GM23338 (cell line): ENCODE measurements at regions not wholly inside any gene's neighbourhood (a gene's known extent, or its start where the extent isn't known, plus 50 kb on each side); places are given as distances from the start of the nearest gene placed in this dataset.

Experiments used
- ATAC-seq: fragments of 200-7000 bp; cut with Tn5 transposase; 3 replicates; pipeline ENCODE4 v1.9.1; 2020
- DNase-seq: peaks from one replicate; pipeline ENCODE4 v3.0.0-alpha.2; 2015; ENCODE audit warnings: low spot score
- H2AFZ ChIP-seq: fragments of 200-600 bp; sonication (generic); 2 replicates; pipeline ENCODE4 v1.8.0; 2016; ENCODE audit warnings: antibody characterized with exemption, mild to moderate bottlenecking, moderate library complexity
- H3F3A ChIP-seq: fragments of 200-600 bp; sonication (generic); replicated peaks from 2 replicates; pipeline ENCODE4 v1.8.0; 2017; ENCODE audit warnings: antibody characterized with exemption, mixed run types, low read depth
- H3K27ac ChIP-seq: fragments of 200-600 bp; sonication (generic); 2 replicates; pipeline ENCODE4 v1.6.1; 2016; ENCODE audit warnings: low read depth
- H3K27me3 ChIP-seq: fragments of 200-600 bp; sonication (generic); 2 replicates; pipeline ENCODE4 v1.8.0; 2016; ENCODE audit warnings: mild to moderate bottlenecking, mixed run types, moderate library complexity; ENCODE audit not compliant: insufficient read depth
- H3K36me3 ChIP-seq: fragments of 200-600 bp; sonication (generic); 2 replicates; pipeline ENCODE4 v1.8.0; 2016; ENCODE audit warnings: mild to moderate bottlenecking; ENCODE audit not compliant: insufficient read depth
- H3K4me1 ChIP-seq: fragments of 200-600 bp; sonication (generic); 2 replicates; pipeline ENCODE4 v1.8.0; 2016; ENCODE audit warnings: mild to moderate bottlenecking, moderate library complexity; ENCODE audit not compliant: insufficient read depth
- H3K4me2 ChIP-seq: fragments of 200-600 bp; sonication (generic); 2 replicates; pipeline ENCODE4 v1.7.1; 2017; ENCODE audit warnings: mixed run types
- H3K4me3 ChIP-seq: fragments of 200-600 bp; sonication (generic); 2 replicates; pipeline ENCODE4 v1.6.1; 2016; ENCODE audit warnings: mixed run types
- H3K79me2 ChIP-seq: fragments of 200-600 bp; sonication (generic); replicated peaks from 2 replicates; pipeline ENCODE4 v1.8.0; 2017; ENCODE audit warnings: mild to moderate bottlenecking; ENCODE audit not compliant: insufficient read depth
- H3K9me2 ChIP-seq: fragments of 200-600 bp; sonication (generic); 2 replicates; pipeline ENCODE4 v1.8.0; 2017; ENCODE audit not compliant: insufficient read depth
- H4K20me1 ChIP-seq: fragments of 200-600 bp; sonication (generic); replicated peaks from 2 replicates; pipeline ENCODE4 v1.8.0; 2017; ENCODE audit warnings: mild to moderate bottlenecking; ENCODE audit not compliant: insufficient read depth
- H3K27ac Mint-ChIP-seq: 2 replicates; pipeline ENCODE4 v1.8.0; 2020; ENCODE audit warnings: inconsistent platforms, mild to moderate bottlenecking, moderate library complexity, mixed read lengths
- H3K27me3 Mint-ChIP-seq: 3 replicates; pipeline ENCODE4 v1.8.0; 2022; ENCODE audit warnings: low read depth, mild to moderate bottlenecking, moderate library complexity, mixed read lengths, inconsistent platforms; ENCODE audit not compliant: insufficient read depth, poor library complexity
- H3K36me3 Mint-ChIP-seq: 3 replicates; pipeline ENCODE4 v1.8.0; 2021; ENCODE audit warnings: low read depth, mild to moderate bottlenecking, inconsistent platforms, moderate library complexity, mixed read lengths
- H3K4me1 Mint-ChIP-seq: 3 replicates; pipeline ENCODE4 v1.8.0; 2020; ENCODE audit warnings: mild to moderate bottlenecking, inconsistent platforms, mixed read lengths
- H3K4me3 Mint-ChIP-seq: 3 replicates; pipeline ENCODE4 v1.8.0; 2021; ENCODE audit warnings: moderate library complexity, mild to moderate bottlenecking, inconsistent platforms, mixed read lengths
- H3K9me3 Mint-ChIP-seq: 3 replicates; pipeline ENCODE4 v1.8.0; 2020; ENCODE audit warnings: moderate library complexity, mild to moderate bottlenecking, inconsistent platforms, mixed read lengths
- CREB1 ChIP-seq: fragments of 250-450 bp; sonication (Bioruptor Pico); IDR thresholded peaks from 2 replicates; pipeline ENCODE4 v1.5.0; 2020; ENCODE audit warnings: low read depth, mild to moderate bottlenecking, moderate library complexity
- EZH2 ChIP-seq: fragments of 200-600 bp; sonication (generic); IDR thresholded peaks from one replicate; pipeline ENCODE4 v1.8.0; 2017; ENCODE audit warnings: antibody characterized with exemption, mild to moderate bottlenecking, low read depth; ENCODE audit not compliant: unreplicated experiment
- EZH2phosphoT487 ChIP-seq: fragments of 200-600 bp; sonication (generic); IDR thresholded peaks from one replicate; pipeline ENCODE4 v1.8.1; 2018; ENCODE audit warnings: antibody characterized with exemption; ENCODE audit not compliant: unreplicated experiment
- JUNB ChIP-seq: IDR thresholded peaks from one replicate; pipeline ENCODE4 v1.6.1; 2016; ENCODE audit warnings: antibody characterized with exemption; ENCODE audit not compliant: unreplicated experiment
- NANOG ChIP-seq: IDR thresholded peaks from 2 replicates; pipeline ENCODE4 v1.6.1; 2016; ENCODE audit warnings: antibody characterized with exemption, borderline replicate concordance
- POLR2AphosphoS5 ChIP-seq: IDR thresholded peaks from 2 replicates; pipeline ENCODE4 v1.6.1; 2016; ENCODE audit warnings: antibody characterized with exemption, low read depth
- STAT1 ChIP-seq: IDR thresholded peaks from one replicate; pipeline ENCODE4 v1.6.1; 2016; ENCODE audit warnings: antibody characterized with exemption; ENCODE audit not compliant: unreplicated experiment
- ZNF114 ChIP-seq: fragments of 250-450 bp; sonication (Bioruptor Pico); IDR thresholded peaks from 2 replicates; pipeline ENCODE4 v1.5.0; 2020; ENCODE audit warnings: mild to moderate bottlenecking, moderate library complexity
- ZNF331 ChIP-seq: fragments of 250-450 bp; sonication (Bioruptor Pico); IDR thresholded peaks from 2 replicates; pipeline ENCODE4 v1.5.0; 2020; ENCODE audit warnings: low read depth, mild to moderate bottlenecking, moderate library complexity
- TF ChIP-seq, protein P1 (sequence below): IDR thresholded peaks from 2 replicates; pipeline ENCODE4 v1.6.1; 2016; ENCODE audit warnings: antibody characterized with exemption
- TF ChIP-seq, protein P2 (sequence below), 2 experiments: fragments of 200-600 bp in 1 of 2; sonication (generic) in 1 of 2; conservative IDR thresholded peaks; 2 replicates each; pipeline versions ENCODE4 v1.5.1 to v1.6.1; 2016 to 2017; ENCODE audit warnings: antibody characterized with exemption in 2 of 2, low read depth in 2 of 2, mild to moderate bottlenecking in 2 of 2, moderate library complexity in 1 of 2
- TF ChIP-seq, protein P3 (sequence below): IDR thresholded peaks from one replicate; pipeline ENCODE4 v1.6.1; 2018; ENCODE audit warnings: antibody characterized with exemption; ENCODE audit not compliant: unreplicated experiment
- TF ChIP-seq, protein P4 (sequence below): fragments of 250-450 bp; sonication (Bioruptor Pico); IDR thresholded peaks from 2 replicates; pipeline ENCODE4 v1.5.0; 2020; ENCODE audit warnings: mild to moderate bottlenecking, moderate library complexity

DNA sequence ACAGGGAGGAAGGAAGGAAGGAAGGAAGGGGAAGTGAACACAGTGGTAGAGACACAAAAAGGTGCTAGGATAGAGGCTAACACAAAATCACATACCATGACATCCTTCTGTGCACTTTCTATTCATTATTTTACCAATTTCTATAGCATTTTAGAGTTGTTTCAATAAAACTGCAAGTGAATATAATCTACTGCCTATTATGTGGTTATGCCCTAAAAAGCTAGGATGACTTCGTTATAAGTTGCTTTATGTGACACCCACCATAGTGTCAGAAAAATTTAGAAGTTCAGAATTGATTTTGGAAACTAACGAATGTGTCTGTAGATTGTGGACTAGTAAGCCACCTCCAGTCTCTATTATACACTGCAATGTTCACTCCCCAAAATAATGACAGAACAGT lies 59.4 kb upstream of the EDNRA start:
- no peak for ATAC-seq
- Mint-ChIP-seq H3K9me3 (no peaks in the 10 kb centered on the region), H3K27me3 (no peaks in the 10 kb centered on the region), H3K36me3 (no peaks in the 10 kb centered on the region), H3K4me3 (no peak overlapping the region), H3K27ac (no peak overlapping the region), H3K4me1 (peaks cover 1% of the 10 kb centered on the region)
- no peak overlapping the region for H3K4me3 ChIP-seq
- no peak for TF ChIP-seq JUNB
- TF ChIP-seq, protein P1, sequence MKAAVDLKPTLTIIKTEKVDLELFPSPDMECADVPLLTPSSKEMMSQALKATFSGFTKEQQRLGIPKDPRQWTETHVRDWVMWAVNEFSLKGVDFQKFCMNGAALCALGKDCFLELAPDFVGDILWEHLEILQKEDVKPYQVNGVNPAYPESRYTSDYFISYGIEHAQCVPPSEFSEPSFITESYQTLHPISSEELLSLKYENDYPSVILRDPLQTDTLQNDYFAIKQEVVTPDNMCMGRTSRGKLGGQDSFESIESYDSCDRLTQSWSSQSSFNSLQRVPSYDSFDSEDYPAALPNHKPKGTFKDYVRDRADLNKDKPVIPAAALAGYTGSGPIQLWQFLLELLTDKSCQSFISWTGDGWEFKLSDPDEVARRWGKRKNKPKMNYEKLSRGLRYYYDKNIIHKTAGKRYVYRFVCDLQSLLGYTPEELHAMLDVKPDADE: no peak
- TF ChIP-seq EZH2phosphoT487: no peak
- no peak for TF ChIP-seq EZH2
- TF ChIP-seq POLR2AphosphoS5: no peak
- no peak for TF ChIP-seq STAT1
- TF ChIP-seq, protein P2, sequence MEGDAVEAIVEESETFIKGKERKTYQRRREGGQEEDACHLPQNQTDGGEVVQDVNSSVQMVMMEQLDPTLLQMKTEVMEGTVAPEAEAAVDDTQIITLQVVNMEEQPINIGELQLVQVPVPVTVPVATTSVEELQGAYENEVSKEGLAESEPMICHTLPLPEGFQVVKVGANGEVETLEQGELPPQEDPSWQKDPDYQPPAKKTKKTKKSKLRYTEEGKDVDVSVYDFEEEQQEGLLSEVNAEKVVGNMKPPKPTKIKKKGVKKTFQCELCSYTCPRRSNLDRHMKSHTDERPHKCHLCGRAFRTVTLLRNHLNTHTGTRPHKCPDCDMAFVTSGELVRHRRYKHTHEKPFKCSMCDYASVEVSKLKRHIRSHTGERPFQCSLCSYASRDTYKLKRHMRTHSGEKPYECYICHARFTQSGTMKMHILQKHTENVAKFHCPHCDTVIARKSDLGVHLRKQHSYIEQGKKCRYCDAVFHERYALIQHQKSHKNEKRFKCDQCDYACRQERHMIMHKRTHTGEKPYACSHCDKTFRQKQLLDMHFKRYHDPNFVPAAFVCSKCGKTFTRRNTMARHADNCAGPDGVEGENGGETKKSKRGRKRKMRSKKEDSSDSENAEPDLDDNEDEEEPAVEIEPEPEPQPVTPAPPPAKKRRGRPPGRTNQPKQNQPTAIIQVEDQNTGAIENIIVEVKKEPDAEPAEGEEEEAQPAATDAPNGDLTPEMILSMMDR (conservative IDR thresholded peaks at IDR 0.05; ENCODE audit: low read depth in 2 of 2): no peak
- no peak for TF ChIP-seq ZNF331 (CRISPR knock-in tag)
- no peak for TF ChIP-seq ZNF114
- TF ChIP-seq NANOG: no peak
- no peak for TF ChIP-seq CREB1
- TF ChIP-seq, protein P3, sequence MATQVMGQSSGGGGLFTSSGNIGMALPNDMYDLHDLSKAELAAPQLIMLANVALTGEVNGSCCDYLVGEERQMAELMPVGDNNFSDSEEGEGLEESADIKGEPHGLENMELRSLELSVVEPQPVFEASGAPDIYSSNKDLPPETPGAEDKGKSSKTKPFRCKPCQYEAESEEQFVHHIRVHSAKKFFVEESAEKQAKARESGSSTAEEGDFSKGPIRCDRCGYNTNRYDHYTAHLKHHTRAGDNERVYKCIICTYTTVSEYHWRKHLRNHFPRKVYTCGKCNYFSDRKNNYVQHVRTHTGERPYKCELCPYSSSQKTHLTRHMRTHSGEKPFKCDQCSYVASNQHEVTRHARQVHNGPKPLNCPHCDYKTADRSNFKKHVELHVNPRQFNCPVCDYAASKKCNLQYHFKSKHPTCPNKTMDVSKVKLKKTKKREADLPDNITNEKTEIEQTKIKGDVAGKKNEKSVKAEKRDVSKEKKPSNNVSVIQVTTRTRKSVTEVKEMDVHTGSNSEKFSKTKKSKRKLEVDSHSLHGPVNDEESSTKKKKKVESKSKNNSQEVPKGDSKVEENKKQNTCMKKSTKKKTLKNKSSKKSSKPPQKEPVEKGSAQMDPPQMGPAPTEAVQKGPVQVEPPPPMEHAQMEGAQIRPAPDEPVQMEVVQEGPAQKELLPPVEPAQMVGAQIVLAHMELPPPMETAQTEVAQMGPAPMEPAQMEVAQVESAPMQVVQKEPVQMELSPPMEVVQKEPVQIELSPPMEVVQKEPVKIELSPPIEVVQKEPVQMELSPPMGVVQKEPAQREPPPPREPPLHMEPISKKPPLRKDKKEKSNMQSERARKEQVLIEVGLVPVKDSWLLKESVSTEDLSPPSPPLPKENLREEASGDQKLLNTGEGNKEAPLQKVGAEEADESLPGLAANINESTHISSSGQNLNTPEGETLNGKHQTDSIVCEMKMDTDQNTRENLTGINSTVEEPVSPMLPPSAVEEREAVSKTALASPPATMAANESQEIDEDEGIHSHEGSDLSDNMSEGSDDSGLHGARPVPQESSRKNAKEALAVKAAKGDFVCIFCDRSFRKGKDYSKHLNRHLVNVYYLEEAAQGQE: no peak
- TF ChIP-seq, protein P4, sequence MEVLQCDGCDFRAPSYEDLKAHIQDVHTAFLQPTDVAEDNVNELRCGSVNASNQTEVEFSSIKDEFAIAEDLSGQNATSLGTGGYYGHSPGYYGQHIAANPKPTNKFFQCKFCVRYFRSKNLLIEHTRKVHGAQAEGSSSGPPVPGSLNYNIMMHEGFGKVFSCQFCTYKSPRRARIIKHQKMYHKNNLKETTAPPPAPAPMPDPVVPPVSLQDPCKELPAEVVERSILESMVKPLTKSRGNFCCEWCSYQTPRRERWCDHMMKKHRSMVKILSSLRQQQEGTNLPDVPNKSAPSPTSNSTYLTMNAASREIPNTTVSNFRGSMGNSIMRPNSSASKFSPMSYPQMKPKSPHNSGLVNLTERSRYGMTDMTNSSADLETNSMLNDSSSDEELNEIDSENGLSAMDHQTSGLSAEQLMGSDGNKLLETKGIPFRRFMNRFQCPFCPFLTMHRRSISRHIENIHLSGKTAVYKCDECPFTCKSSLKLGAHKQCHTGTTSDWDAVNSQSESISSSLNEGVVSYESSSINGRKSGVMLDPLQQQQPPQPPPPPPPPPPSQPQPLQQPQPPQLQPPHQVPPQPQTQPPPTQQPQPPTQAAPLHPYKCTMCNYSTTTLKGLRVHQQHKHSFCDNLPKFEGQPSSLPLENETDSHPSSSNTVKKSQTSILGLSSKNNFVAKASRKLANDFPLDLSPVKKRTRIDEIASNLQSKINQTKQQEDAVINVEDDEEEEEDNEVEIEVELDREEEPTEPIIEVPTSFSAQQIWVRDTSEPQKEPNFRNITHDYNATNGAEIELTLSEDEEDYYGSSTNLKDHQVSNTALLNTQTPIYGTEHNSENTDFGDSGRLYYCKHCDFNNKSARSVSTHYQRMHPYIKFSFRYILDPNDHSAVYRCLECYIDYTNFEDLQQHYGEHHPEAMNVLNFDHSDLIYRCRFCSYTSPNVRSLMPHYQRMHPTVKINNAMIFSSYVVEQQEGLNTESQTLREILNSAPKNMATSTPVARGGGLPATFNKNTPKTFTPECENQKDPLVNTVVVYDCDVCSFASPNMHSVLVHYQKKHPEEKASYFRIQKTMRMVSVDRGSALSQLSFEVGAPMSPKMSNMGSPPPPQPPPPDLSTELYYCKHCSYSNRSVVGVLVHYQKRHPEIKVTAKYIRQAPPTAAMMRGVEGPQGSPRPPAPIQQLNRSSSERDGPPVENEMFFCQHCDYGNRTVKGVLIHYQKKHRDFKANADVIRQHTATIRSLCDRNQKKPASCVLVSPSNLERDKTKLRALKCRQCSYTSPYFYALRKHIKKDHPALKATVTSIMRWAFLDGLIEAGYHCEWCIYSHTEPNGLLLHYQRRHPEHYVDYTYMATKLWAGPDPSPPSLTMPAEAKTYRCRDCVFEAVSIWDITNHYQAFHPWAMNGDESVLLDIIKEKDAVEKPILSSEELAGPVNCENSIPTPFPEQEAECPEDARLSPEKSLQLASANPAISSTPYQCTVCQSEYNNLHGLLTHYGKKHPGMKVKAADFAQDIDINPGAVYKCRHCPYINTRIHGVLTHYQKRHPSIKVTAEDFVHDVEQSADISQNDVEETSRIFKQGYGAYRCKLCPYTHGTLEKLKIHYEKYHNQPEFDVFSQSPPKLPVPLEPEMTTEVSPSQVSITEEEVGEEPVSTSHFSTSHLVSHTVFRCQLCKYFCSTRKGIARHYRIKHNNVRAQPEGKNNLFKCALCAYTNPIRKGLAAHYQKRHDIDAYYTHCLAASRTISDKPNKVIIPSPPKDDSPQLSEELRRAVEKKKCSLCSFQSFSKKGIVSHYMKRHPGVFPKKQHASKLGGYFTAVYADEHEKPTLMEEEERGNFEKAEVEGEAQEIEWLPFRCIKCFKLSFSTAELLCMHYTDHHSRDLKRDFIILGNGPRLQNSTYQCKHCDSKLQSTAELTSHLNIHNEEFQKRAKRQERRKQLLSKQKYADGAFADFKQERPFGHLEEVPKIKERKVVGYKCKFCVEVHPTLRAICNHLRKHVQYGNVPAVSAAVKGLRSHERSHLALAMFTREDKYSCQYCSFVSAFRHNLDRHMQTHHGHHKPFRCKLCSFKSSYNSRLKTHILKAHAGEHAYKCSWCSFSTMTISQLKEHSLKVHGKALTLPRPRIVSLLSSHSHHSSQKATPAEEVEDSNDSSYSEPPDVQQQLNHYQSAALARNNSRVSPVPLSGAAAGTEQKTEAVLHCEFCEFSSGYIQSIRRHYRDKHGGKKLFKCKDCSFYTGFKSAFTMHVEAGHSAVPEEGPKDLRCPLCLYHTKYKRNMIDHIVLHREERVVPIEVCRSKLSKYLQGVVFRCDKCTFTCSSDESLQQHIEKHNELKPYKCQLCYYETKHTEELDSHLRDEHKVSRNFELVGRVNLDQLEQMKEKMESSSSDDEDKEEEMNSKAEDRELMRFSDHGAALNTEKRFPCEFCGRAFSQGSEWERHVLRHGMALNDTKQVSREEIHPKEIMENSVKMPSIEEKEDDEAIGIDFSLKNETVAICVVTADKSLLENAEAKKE (CRISPR knock-in tag): no peak
- H3K4me2 ChIP-seq: no peak overlapping the region
- no peak overlapping the region for H2AFZ ChIP-seq
- no peaks in the 10 kb centered on the region for H3K36me3 ChIP-seq
- no peaks in the 10 kb centered on the region for H3K9me2 ChIP-seq
- DNase-seq: no peak
- no peaks in the 10 kb centered on the region for H3K79me2 ChIP-seq
- H3F3A ChIP-seq: no peaks in the 10 kb centered on the region
- no peaks in the 10 kb centered on the region for H3K4me1 ChIP-seq
- H4K20me1 ChIP-seq: no peaks in the 10 kb centered on the region
- H3K27me3 ChIP-seq: no peaks in the 10 kb centered on the region
- no peak overlapping the region for H3K27ac ChIP-seq
